Lower lobe of right lung (tissue), 2 donors: ENCODE measurements at regions not wholly inside any gene's neighbourhood (a gene's known extent, or its start where the extent isn't known, plus 50 kb on each side); places are given as distances from the start of the nearest gene placed in this dataset.

Experiments
- ATAC-seq, 2 donors: fragments of 200-7000 bp; cut with Tn5 transposase; one replicate each; pipeline ENCODE4 v1.9.1; 2020 to 2022; ENCODE audit warnings: mild to moderate bottlenecking in 2 of 2, moderate library complexity in 2 of 2
- DNase-seq: peaks from one replicate; pipeline ENCODE4 v3.0.0-alpha.2; 2020
- H3K27ac ChIP-seq: fragments of 200-600 bp; one replicate; pipeline ENCODE4 v1.8.0; 2022
- H3K27me3 ChIP-seq: fragments of 200-600 bp; one replicate; pipeline ENCODE4 v1.8.0; 2022; ENCODE audit warnings: low read depth
- H3K36me3 ChIP-seq: fragments of 200-600 bp; one replicate; pipeline ENCODE4 v1.8.0; 2022; ENCODE audit warnings: mild to moderate bottlenecking
- H3K4me1 ChIP-seq: fragments of 200-600 bp; one replicate; pipeline ENCODE4 v1.8.0; 2022
- H3K4me3 ChIP-seq: fragments of 200-600 bp; one replicate; pipeline ENCODE4 v1.8.0; 2022; ENCODE audit warnings: mild to moderate bottlenecking
- H3K9me3 ChIP-seq: fragments of 200-600 bp; one replicate; pipeline ENCODE4 v1.8.0; 2022
- CTCF ChIP-seq: fragments of 200-600 bp; IDR thresholded peaks from one replicate; pipeline ENCODE4 v1.8.0; 2022; ENCODE audit warnings: antibody characterized with exemption, mild to moderate bottlenecking
- intact Hi-C: fragments of 100-400 bp; cut with DNase I; formaldehyde crosslinking; loops from one replicate; pipeline ENCODE4 v1.11.0; 2022
- donor health status: DM: no; HTN: yes; CAD: no; lungs with severe emphysema.

GRCh38 chr2:11923935-11924334 lies 177.5 kb downstream of the LPIN1 start:
- ATAC-seq (no peak), DNase-seq (no peak)
- Histone ChIP-seq H3K4me3 (no peak overlapping the region), H3K27me3 (no peaks in the 10 kb centered on the region), H3K4me1 (no peaks in the 10 kb centered on the region), H3K36me3 (no peaks in the 10 kb centered on the region), H3K27ac (no peak overlapping the region), H3K9me3 (no peaks in the 10 kb centered on the region)
- no peak for TF ChIP-seq CTCF
- intact Hi-C loops, result no loop called here

- Histone ChIP-seq H3K4me3 (no peak overlapping the region), H3K36me3 (no peaks in the 10 kb centered on the region), H3K4me1 (peaks cover 6% of the 10 kb centered on the region), H3K27ac (no peak overlapping the region), H3K9me3 (no peaks in the 10 kb centered on the region), H3K27me3 (no peaks in the 10 kb centered on the region)
- DNase-seq (no peak), ATAC-seq (no peak)
- intact Hi-C loops, result no loop called here
- no peak for TF ChIP-seq CTCF
Measured at GRCh38 chr2:11925295-11926066, 179.0 kb downstream of the LPIN1 start.

GRCh38 chr2:11930211-11930761 lies 183.9 kb downstream of the LPIN1 start:
- Histone ChIP-seq H3K9me3 (no peaks in the 10 kb centered on the region), H3K4me3 (no peak overlapping the region), H3K36me3 (no peaks in the 10 kb centered on the region), H3K27me3 (no peaks in the 10 kb centered on the region), H3K4me1 (peaks cover 18% of the 10 kb centered on the region), H3K27ac (peak overlapping the region; percentile 15)
- DNase-seq (peak; percentile 86), ATAC-seq (peak; percentile 54 to 84)
- TF ChIP-seq CTCF, result no peak
- intact Hi-C loops, result no loop called here

GRCh38 chr2:11932048-11932512 lies 185.6 kb downstream of the LPIN1 start:
- no peak overlapping the region for H3K4me3 ChIP-seq
- ATAC-seq (no peak), DNase-seq (no peak)
- intact Hi-C loops, result no loop called here
- TF ChIP-seq CTCF, result no peak
- H3K36me3 ChIP-seq, result no peaks in the 10 kb centered on the region
- no peaks in the 10 kb centered on the region for H3K27me3 ChIP-seq
- H3K9me3 ChIP-seq, result no peaks in the 10 kb centered on the region
- H3K4me1 ChIP-seq, result peaks cover 18% of the 10 kb centered on the region
- no peak overlapping the region for H3K27ac ChIP-seq

GRCh38 chr2:11932962-11933361 lies 186.5 kb downstream of the LPIN1 start:
- ATAC-seq (no peak), DNase-seq (no peak)
- Histone ChIP-seq H3K4me1 (peaks cover 18% of the 10 kb centered on the region), H3K36me3 (no peaks in the 10 kb centered on the region), H3K9me3 (no peaks in the 10 kb centered on the region), H3K27ac (no peak overlapping the region), H3K4me3 (no peak overlapping the region), H3K27me3 (no peaks in the 10 kb centered on the region)
- TF ChIP-seq CTCF, result no peak
- intact Hi-C loops, result no loop called here
